GM18907 (cell line): ENCODE measurements at regions not wholly inside any gene's neighbourhood (a gene's known extent, or its start where the extent isn't known, plus 50 kb on each side); places are given as distances from the start of the nearest gene placed in this dataset.
"Not testable (repeated sequence)": the region's sequence is repeated elsewhere in the genome, so short reads cannot be mapped to it uniquely, and the experiment has no call there.

Experiments
- ATAC-seq: cut with Tn5 transposase; IDR thresholded peaks from one replicate; pipeline ENCODE4 v1.9.1; 2021; ENCODE audit warnings: mild to moderate bottlenecking, moderate library complexity; ENCODE audit not compliant: unreplicated experiment

DNA sequence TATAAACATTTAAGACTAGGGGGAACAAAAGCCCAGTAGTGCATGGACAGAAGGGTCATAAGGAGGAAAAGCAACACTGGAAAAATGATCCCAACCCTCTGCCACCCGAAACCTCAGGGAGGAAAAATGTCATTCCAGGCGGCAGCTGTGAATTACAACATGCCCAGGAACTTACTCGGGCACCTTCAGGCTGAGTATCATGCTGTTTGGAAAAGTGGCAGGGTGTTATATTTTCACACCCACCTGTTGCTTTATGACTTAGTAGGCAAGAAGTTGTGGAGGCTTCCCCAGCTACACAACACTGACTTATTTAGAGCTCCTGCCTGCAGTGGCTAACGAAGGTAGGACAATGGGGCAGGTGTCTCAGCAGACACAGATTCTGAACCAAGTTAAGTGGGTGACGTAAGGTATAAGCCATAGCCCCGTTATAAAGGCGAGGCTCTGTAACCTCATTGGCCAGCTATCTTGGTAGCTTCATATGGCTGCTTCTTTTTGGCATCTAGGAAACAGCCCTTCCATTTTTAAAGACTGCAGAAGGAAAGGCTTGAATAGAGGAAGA, 96.1 kb upstream of the IFNG-AS1 start:
- no peak for ATAC-seq

DNA sequence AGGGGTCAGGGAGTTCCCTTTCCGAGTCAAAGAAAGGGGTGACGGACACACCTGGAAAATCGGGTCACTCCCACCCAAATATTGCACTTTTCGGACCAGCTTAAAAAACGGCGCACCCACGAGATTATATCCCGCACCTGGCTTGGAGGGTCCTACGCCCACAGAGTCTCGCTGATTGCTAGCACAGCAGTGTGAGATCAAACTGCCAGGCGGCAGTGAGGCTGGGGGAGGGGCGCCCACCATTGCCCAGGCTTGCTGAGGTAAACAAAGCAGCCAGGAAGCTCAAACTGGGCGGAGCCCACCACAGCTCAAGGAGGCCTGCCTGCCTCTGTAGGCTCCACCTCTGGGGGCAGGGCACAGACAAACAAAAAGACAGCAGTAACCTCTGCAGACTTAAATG, 88.8 kb upstream of the IFNG-AS1 start:
- ATAC-seq = not testable (repeated sequence)

DNA sequence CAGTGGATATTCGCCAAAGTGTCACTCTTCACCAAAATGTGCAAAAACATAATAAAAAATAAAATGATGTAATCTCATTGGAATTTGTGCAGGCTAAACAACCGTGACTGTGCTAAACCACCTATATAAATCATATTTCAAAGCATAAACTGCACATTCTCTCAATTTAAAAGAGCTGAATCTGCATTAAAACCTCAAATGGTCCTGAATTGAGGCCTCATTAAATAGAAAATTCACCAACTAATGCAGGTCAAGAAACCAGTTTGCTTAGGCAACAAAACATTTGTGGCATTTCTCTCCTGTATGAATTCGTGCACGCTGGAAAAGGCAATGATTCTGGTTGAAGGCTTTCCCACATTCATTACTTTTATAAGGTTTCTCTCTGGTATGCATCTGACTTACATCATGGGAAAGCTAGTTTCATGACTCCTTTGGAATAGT, 80.1 kb upstream of the IFNG-AS1 start:
- ATAC-seq = no peak

DNA sequence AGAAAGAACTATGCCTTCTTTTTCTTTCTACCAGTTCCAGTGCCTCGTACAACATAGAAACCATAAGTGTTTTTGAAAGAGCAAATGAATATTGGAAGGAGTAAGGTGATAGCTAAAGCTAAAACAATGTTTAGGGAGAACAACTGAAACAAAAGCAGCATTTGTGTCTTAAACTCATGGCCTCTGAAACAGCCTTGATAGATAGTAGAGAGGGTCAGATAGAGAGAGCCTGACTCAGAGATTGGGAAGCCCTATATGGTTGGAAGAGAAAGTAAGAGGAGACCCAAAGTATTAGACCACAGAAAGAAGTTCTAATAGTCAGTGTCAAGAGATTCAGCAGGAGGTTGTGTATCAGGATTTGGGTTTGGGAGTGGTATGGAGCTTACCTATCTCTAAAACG, 79.6 kb upstream of the IFNG-AS1 start:
- ATAC-seq = no peak

DNA sequence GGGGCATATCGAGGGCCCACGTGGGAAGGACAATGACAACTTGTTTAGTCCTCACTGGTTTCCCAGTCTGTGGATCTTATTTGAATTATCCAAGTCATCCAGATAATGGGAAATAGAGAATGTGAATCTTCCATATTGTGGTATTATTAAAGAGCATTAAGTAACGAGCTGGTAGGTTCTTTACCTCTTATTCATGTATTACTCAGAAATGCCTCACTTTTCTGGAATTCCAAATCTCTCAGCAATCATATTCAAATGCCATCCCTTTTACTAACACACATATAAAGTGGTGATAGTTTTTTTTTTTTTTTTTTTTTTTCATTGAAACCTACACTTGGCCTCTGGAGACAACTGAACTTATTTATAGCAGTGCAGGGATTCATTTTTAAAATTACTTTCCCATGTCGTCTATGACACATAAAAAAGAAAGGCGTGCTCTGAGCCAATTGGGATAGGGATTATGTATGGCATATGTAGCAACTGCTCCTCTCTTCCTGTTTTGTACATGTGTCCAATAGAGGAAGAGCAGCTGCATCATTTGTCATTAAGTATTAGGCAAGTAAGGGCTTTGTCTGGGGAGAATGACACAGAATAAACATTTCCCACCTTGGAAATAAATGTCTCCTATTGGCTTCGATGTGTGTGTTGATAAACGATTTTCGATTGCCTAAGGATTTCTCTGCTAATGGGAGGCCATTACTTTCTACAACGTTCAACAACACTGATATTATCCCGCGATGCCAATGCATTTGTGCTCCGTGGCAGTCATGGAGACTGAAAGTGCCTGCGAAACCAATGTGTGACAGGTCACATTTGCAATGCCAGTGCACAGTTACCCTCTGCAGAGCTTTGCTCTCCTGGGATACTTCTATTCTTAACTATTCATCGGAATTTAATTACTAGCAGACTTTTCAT, 78.6 kb upstream of the IFNG-AS1 start:
- no peak for ATAC-seq

DNA sequence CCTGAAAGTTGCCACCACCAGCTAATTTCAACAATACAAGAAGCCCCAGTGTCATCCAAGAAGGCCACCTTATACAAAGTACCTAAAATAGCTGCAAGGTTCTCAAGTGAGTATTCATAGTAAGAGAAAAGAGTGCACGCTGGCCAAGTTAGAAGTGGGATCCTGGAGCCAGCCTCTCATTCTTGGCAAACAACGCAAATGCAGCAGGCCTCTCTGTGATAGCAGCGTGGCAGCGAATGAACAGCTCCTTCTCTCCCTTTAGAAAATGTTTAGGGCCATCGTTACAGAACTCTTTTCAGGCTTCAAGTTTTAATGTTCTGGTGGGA, 78.0 kb upstream of the IFNG-AS1 start:
- ATAC-seq = no peak

DNA sequence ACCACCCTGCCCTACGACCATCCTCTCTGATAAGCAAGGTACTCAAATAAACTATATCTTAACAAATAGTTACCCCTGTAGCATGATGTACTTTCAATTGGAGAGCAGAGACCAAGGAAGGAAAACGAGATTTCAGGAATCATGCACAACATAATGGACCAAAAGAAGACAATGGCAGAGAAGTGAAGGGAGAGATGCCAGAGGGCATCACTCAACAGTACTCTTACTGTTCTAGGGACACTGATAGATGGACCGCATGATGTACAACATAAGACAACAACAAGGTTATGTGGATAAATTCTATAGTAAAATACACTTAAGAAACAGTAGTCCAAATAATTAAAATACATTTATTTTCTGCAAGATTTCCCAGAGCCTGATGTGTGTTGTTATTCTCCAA, 77.5 kb upstream of the IFNG-AS1 start:
- ATAC-seq = no peak

DNA sequence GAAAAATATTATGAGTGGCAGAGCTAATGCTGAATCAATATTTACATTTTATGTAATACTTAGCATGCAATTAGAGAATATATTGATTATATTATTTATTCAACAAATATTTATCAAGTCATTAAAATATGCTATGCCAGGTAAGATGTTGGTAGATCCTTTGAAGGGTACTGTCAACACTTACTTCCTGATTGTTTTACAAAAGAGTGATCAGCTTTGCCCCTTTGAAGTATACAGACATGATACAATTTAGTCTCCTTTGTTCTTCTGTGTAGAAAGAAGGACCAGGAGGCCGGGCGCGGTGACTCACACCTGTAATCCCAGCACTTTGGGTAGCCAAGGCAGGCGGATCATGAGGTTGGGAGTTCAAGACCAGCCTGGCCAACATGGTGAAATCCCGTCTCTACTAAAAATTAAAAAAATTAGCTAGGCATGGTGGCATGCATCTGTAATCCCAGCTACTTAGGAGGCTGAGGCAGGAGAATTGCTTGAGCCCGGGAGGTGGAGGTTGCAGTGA, 73.9 kb upstream of the IFNG-AS1 start:
- no peak for ATAC-seq

DNA sequence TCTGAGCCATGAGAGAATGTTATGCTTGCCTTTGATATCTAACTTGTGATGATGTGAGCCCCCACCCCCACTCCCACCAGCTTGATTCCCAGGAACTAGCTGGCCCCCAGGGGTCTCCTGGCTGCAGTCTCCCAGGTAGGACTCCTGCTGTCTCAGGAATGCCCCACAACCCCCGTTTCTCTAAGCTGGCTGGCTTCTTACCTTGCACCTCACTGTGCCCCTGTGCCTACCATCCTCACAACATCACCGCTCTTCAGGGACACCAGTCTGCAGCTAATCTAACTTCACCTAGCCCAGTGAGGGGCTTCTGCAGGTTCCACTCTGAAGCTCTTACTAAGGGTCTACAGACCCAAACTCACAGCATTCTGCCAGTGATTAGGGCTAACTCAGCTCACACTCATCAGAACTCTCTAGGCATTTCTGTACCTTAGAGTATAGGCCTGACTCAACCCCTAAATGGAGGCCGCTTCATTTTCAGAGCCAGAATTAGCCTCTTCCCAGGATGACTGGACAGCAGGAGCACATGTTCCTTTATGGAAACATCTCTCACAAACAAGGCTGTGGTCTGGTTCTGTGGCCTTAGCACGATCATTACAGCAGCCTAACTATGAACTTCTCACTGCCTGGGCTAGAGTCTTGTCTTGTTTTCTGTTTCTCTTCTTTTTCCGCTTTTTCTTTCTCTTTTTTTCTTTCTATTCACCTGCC, 72.8 kb upstream of the IFNG-AS1 start:
- ATAC-seq = no peak

DNA sequence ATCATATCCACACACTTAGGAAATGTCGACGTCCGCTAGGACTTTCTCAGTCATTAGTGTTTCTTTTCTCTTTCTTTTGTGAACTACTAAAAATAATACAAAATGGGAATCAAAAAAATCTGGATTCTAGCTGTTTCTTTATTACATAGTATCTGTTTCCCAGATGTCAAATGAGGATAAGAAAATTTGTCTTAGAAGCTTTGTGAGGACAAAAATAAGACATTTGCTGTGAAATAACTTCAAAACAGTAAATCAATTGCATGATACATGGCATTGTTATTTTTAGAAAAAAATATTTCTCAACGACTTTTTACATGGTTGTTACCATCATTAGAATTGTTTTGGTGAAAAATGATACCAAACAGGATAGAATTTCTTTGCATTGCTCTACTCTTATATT, 71.4 kb upstream of the IFNG-AS1 start:
- ATAC-seq = no peak

DNA sequence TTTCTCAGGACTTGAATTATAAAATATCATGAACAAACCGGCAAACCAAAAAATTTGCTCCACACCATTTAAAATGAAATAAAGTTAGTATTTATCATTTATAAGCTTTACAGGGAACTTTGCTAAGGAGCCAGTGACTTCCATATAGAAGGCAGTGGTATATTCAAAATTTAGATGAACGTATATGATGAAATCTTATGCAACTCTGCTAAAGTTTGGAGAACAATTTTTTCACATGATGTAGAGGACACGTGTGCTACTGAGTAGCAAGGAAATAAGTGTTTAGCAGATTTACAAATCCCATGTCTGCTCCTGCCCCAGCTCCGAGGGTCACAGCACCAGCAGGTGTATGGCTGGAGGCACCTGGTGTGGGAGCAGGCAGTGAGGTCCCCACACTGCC, 70.8 kb upstream of the IFNG-AS1 start:
- no peak for ATAC-seq

DNA sequence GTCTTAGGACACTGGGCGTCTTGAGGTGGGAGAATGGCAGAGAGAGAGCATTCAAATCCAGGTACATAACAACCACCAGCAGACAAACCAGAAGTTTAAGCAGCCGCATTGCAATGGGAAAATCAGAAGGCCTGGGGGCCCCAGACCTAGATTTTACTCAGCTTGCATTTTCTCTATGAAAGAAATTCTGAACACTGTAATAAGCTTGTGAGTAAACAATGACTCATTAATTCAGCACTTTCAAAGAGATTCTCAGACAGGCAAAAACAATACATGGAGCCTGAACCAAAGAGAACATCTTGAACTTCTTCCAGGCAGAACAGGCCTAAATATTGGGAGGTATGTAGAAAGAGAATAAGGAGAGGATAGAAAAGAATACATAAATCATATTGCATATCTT, 69.8 kb upstream of the IFNG-AS1 start:
- ATAC-seq = no peak

DNA sequence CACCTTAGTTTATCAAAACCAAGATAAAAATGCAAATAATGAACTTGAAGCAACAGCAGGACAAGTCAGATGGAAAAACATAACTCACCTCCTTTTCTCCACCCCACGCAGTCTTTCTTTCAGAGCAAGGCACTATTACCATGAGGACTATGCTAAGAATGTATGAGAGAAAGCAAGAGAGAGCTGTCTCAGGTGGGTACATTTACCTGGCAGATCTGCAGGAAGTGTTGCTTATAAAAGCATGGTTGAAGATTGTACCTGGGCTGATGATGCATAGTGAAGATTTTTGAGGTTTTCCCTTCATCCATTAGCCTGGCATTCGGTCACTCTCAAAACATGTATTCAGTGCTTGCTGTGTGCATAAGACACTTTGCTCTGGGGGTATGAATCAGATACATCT, 68.8 kb upstream of the IFNG-AS1 start:
- no peak for ATAC-seq

DNA sequence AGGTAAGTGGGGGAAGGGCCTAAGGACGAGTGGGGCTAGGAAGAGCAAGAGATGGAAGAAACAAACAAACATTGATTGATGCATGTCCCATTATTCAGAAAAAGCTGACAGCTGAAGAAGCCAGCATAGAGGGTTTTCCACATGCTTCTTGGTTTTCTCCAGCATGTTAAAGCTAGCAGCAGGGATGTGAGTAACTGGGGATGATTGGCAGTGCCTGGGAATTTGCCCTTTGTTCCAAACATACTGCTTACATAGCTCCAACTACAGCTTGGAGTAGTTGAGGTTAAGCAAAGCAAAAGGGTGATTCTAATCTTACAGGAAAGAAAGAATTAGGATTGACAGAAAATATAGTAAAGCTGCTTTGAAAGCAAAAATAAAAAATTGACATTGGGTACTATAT, 68.0 kb upstream of the IFNG-AS1 start:
- no peak for ATAC-seq

DNA sequence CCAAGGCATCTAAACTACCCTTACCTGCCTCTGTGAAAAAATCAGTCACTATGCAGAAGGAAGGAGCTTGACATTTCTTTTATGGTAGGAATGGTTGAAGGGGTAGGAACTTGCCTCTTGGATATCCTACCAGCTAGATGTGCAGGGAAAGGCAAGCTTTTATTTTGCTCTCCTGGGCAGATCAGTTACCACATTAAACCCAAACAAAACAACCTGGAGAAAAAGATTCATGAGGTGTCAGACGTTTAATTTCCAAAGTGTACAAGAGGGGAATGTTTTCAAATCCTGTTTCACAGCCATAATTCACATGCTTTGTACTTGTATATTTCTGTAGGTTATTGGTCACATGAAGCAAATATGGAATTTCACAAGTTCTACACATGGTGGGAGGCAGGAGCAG, 67.0 kb upstream of the IFNG-AS1 start:
- no peak for ATAC-seq

DNA sequence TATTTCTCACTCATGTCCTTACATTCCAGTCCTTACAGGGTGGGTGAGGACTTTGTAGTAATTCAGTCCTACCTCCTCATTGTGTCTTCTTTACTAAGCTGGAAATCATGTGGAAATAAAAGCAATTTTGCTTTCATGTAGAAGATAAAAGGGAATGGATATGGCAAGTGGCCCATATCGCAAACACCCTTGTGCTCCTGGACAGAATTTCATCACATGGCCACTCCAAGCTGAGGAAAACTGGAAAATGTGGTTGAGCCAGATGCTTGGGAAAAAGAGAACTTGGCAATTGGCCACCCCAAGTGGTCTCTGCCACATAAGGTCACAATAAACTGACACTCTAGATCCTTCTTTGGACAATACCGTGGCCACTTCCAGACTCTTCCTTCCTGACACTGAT, 64.2 kb upstream of the IFNG-AS1 start:
- no peak for ATAC-seq

DNA sequence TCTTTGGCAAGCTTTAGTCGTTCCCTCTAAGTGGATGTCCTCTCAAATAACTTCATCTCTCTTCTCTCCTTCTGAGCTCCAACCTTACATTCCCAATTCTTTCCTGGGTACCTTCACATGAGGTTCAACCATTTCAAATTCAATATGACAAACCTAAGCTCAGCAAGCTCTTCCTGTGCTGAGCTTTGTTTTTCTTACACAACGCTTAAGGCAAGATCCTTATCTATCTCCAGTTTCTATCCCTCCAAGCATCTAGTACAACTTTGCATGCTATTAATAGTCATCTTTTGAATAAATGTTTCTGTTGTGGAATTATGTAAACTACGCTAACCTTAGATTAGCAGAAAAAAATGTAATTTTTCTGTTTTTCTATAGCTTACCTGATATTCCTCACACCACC, 63.7 kb upstream of the IFNG-AS1 start:
- no peak for ATAC-seq

DNA sequence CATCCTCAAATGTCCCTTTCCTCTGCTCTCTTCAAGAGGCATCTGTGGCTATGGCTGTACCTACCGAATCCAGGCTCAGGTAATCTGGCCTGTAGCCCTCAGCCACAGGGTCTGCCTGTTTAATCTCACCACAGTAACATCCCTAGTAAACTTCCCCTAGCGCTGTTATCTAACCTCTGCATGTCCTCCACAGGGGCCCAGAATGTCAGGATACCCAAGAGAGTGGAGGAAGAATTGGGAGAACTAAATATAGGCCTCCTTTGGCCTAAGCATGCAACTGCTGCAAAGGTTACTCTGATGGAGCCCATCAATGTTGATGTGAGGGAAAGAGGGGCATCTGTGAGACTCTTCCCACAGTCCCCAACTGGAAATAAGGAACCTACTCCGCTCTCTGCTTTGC, 63.2 kb upstream of the IFNG-AS1 start:
- ATAC-seq = no peak

DNA sequence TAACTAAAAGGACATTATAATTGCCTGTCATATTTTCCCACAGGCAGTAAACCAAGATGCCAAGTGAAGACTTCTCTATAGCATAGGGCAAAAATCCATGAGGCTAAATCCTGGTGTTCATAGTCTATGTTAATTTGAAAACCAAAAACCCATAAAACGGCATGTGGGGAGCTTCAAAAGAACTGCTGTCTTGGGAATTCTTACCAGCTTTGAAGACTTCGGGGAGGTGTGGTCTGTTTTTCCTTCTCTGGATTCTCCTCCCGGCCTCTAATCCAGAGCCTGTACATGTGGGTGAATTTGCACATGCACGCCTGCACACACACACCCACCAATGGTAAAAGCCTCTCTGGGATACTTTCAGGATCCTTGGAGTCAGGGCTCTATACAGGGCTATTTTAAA, 61.9 kb upstream of the IFNG-AS1 start:
- ATAC-seq = no peak

DNA sequence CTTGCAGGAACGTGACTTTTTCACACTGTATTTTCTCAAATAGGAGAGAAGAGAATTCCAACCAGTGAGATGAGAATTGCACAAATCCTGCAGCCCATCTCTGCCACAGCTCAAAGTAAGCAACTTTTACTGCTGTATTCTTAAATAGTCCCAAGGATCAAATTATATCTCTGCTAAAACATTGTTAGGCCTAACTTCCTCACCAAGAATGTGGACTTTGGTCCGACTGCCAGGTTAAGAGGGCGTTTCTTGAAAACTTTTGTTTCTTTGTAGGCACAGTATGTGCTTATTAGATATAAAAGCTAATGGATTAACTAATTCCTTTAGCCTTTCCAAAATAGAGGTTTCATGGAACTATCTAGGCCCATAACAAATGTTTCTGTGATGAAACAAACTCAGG, 61.4 kb upstream of the IFNG-AS1 start:
- no peak for ATAC-seq

DNA sequence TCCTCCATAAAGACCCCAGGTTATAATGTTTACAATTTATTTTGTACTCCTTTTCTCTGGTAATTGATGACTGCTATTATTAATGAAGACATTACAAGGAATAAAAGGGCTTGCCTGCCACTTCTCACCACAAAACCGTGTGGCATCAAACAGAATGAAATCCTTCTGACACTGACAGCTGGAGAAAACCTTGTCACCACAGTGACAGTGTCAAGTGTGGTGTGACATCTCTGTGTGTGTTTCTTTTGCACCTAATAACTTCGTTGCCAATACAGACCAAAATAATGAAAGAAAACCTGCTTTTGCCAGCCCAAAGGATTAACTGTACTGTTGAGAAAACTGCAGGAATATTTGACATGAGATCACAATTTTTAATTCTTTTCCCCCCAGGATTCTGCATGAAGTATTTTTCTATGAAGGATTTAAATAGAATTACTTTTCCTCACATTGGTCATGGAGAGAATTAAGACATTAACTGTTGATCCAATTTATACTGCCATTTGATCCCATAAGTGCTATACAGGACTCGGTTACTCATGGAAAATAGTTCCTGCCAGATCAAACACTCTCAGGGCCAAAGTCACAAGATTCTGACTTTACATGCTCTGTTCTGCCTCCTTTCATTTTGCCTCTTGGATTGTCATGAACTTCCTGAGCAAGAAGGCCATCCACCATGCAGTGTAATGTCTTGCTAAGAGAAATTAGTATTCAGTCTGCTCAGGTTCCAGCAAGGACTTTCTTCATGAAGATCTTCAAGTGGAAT, 60.4 kb upstream of the IFNG-AS1 start:
- ATAC-seq = no peak
